Neural progenitor cell (in vitro differentiated cells): ENCODE measurements at regions not wholly inside any gene's neighbourhood (a gene's known extent, or its start where the extent isn't known, plus 50 kb on each side); places are given as distances from the start of the nearest gene placed in this dataset.

ENCODE experiments used
- DNase-seq: peaks from one replicate; pipeline ENCODE4 v3.0.0-alpha.2; 2016; ENCODE audit warnings: low spot score
- H2AFZ ChIP-seq: fragments of 200-600 bp; sonication (generic); replicated peaks from 2 replicates; pipeline ENCODE4 v1.6.1; 2016; ENCODE audit warnings: antibody characterized with exemption
- H3F3A ChIP-seq: fragments of 200-600 bp; sonication (generic); 2 replicates; pipeline ENCODE4 v1.6.1; 2016; ENCODE audit warnings: antibody characterized with exemption, low read depth
- H3K27ac ChIP-seq: fragments of 200-600 bp; sonication (generic); 2 replicates; pipeline ENCODE4 v1.5.1; 2016; ENCODE audit warnings: mild to moderate bottlenecking
- H3K27me3 ChIP-seq: fragments of 200-600 bp; sonication (generic); 2 replicates; pipeline ENCODE4 v1.6.1; 2016; ENCODE audit warnings: mild to moderate bottlenecking, moderate library complexity
- H3K36me3 ChIP-seq: fragments of 200-600 bp; sonication (generic); 2 replicates; pipeline ENCODE4 v1.5.1; 2016
- H3K4me1 ChIP-seq: fragments of 200-600 bp; sonication (generic); 2 replicates; pipeline ENCODE4 v1.6.1; 2016; ENCODE audit warnings: mixed run types
- H3K4me2 ChIP-seq: fragments of 200-600 bp; sonication (generic); 2 replicates; pipeline ENCODE4 v1.6.1; 2016
- H3K4me3 ChIP-seq: fragments of 200-600 bp; sonication (generic); 2 replicates; pipeline ENCODE4 v1.5.1; 2016
- H3K79me2 ChIP-seq: fragments of 200-600 bp; sonication (generic); 2 replicates; pipeline ENCODE4 v1.6.1; 2016; ENCODE audit warnings: low read depth
- H3K9ac ChIP-seq: fragments of 200-600 bp; sonication (generic); 2 replicates; pipeline ENCODE4 v1.6.1; 2016
- H3K9me3 ChIP-seq: fragments of 200-600 bp; sonication (generic); 2 replicates; pipeline ENCODE4 v1.5.1; 2016; ENCODE audit warnings: low read depth
- H4K20me1 ChIP-seq: fragments of 200-600 bp; sonication (generic); 2 replicates; pipeline ENCODE4 v1.6.1; 2016; ENCODE audit warnings: low read depth
- H3K27ac Mint-ChIP-seq: 3 replicates; pipeline ENCODE4 v1.8.0; 2021; ENCODE audit warnings: mixed read lengths
- H3K27me3 Mint-ChIP-seq: 2 replicates; pipeline ENCODE4 v1.8.0; 2022; ENCODE audit warnings: low read depth, mild to moderate bottlenecking, inconsistent platforms, moderate library complexity, mixed read lengths; ENCODE audit not compliant: insufficient read depth
- H3K36me3 Mint-ChIP-seq: 3 replicates; pipeline ENCODE4 v1.8.0; 2021; ENCODE audit warnings: mixed read lengths
- H3K4me1 Mint-ChIP-seq: 3 replicates; pipeline ENCODE4 v1.8.0; 2021; ENCODE audit warnings: mixed read lengths
- H3K4me3 Mint-ChIP-seq: 3 replicates; pipeline ENCODE4 v1.8.0; 2021; ENCODE audit warnings: mild to moderate bottlenecking, moderate library complexity, mixed read lengths
- H3K9me3 Mint-ChIP-seq: 3 replicates; pipeline ENCODE4 v1.8.0; 2020; ENCODE audit warnings: mixed read lengths
- CTCF ChIP-seq: fragments of 200-600 bp; sonication (generic); IDR thresholded peaks from 2 replicates; pipeline ENCODE4 v1.5.1; 2017; ENCODE audit warnings: antibody characterized with exemption, mild to moderate bottlenecking
- EZH2 ChIP-seq: fragments of 200-600 bp; sonication (generic); IDR thresholded peaks from 2 replicates; pipeline ENCODE4 v1.6.1; 2017; ENCODE audit warnings: antibody characterized with exemption, mild to moderate bottlenecking, moderate library complexity
- EZH2phosphoT487 ChIP-seq: fragments of 200-600 bp; sonication (generic); IDR thresholded peaks from 2 replicates; pipeline ENCODE4 v1.6.1; 2017; ENCODE audit warnings: antibody characterized with exemption

DNA sequence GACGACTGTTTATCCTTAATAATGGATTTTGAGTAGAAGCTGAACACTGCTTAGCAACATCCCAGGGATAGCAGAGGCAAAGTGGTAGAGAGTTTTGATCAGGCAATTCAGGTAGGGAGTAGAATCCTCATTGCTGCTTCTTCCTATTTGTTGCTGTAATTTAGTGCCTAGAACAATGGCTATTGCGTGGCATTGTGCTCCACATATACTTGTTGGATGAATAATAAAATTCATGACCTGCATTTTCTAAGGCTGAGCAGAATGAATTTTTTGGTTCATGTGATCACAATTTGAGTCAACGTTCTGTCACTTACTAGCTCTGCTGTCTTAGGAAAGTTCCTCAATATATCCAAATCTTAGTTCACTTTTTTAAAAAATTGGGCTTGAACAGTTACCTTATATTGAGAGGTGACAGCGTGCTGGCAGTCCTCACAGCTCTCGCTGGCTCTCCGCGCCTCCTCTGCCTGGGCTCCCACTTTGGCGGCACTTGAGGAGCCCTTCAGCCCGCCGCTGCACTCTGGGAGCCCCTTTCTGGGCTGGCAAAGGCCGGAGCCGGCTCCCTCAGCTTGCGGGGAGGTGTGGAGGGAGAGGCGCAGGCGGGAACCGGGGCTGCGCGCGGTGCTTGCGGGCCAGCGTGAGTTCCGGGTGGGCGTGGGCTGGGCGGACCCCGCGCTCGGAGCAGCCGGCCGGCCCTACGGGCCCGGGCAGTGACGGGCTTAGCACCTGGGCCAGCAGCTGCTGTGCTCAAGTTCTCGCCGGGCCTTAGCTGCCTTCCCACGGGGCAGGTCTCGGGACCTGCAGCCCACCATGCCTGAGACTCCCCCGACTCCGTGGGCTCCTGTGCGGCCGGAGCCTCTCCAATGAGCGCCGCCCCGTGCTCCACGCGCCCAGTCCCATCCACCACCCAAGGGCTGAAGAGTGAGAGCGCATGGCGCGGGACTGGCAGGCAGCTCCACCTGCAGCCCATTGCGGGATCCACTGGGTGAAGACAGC, 350.6 kb downstream of the ETS1 start:
- H3K27ac ChIP-seq, result no peak overlapping the region
- no peak overlapping the region for H3K4me3 ChIP-seq
- no peak overlapping the region for H2AFZ ChIP-seq
- no peaks in the 10 kb centered on the region for H3K9me3 ChIP-seq
- no peaks in the 10 kb centered on the region for H3K79me2 ChIP-seq
- Mint-ChIP-seq H3K4me1 (peaks cover 13% of the 10 kb centered on the region), H3K9me3 (peaks cover 2% of the 10 kb centered on the region), H3K27me3 (peaks cover 2% of the 10 kb centered on the region), H3K27ac (no peak overlapping the region), H3K36me3 (no peaks in the 10 kb centered on the region), H3K4me3 (no peak overlapping the region)
- H3K36me3 ChIP-seq, result no peaks in the 10 kb centered on the region
- peaks cover 6% of the 10 kb centered on the region for H3K4me1 ChIP-seq
- DNase-seq, result no peak
- H3K4me2 ChIP-seq, result no peak overlapping the region
- no peaks in the 10 kb centered on the region for H3F3A ChIP-seq
- no peak overlapping the region for H3K9ac ChIP-seq
- H3K27me3 ChIP-seq, result no peaks in the 10 kb centered on the region
- no peaks in the 10 kb centered on the region for H4K20me1 ChIP-seq
- TF ChIP-seq CTCF (no peak), EZH2 (no peak), EZH2phosphoT487 (no peak)

DNA sequence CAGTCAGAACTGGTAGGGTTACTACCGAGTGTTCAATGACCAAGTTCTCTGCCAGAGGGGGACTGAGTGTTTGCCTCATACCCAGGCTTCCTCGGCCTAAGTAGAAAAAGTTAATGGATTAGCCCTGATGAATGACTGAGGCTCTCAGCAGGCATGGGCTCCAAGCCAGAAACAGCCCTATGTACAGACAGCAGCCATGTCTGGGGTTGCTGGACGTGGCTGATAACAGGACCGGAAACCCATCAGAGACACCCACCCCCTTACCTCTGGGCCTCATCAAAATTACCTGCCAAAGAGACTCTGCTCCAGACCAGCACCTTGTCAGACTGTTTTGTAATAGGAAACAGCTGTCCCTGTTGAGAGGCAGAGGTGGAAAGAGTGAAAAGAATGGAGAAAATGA, 351.4 kb downstream of the ETS1 start:
- H4K20me1 ChIP-seq, result no peaks in the 10 kb centered on the region
- no peak overlapping the region for H3K9ac ChIP-seq
- Mint-ChIP-seq H3K9me3 (peaks cover 2% of the 10 kb centered on the region), H3K27me3 (peaks cover 2% of the 10 kb centered on the region), H3K4me1 (peaks cover 13% of the 10 kb centered on the region), H3K4me3 (no peak overlapping the region), H3K27ac (peak overlapping the region; percentile 42), H3K36me3 (no peaks in the 10 kb centered on the region)
- no peak overlapping the region for H2AFZ ChIP-seq
- no peak overlapping the region for H3K4me2 ChIP-seq
- H3K27me3 ChIP-seq, result no peaks in the 10 kb centered on the region
- H3F3A ChIP-seq, result no peaks in the 10 kb centered on the region
- no peaks in the 10 kb centered on the region for H3K36me3 ChIP-seq
- no peaks in the 10 kb centered on the region for H3K9me3 ChIP-seq
- no peak overlapping the region for H3K27ac ChIP-seq
- no peaks in the 10 kb centered on the region for H3K79me2 ChIP-seq
- DNase-seq, result no peak
- H3K4me1 ChIP-seq, result peaks cover 6% of the 10 kb centered on the region
- TF ChIP-seq CTCF (no peak), EZH2 (no peak), EZH2phosphoT487 (no peak)
- no peak overlapping the region for H3K4me3 ChIP-seq

DNA sequence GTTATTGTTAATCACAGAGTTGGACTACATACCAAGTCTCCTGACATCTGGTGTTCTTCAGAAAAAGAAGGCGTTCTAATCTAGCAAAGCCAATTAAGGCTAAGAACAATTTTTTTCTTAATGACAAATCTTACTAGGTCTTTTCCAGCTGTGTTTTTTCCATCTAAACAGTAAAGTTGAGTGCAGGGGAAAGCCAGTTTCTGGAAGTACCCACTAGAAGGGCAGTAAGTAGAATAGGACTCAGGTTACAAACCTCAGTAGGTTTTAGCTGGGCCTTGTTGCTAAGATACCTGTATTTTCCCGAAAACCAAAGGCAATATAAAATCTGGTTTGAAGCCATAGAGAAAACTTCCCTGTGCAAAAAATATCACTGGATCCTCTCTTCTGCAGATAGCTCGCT, 351.9 kb downstream of the ETS1 start:
- Mint-ChIP-seq H3K4me1 (peaks cover 13% of the 10 kb centered on the region), H3K9me3 (peaks cover 2% of the 10 kb centered on the region), H3K4me3 (no peak overlapping the region), H3K36me3 (no peaks in the 10 kb centered on the region), H3K27ac (no peak overlapping the region), H3K27me3 (no peaks in the 10 kb centered on the region)
- no peak overlapping the region for H3K4me3 ChIP-seq
- TF ChIP-seq CTCF, result no peak
- TF ChIP-seq EZH2phosphoT487, result no peak
- no peak for TF ChIP-seq EZH2
- H2AFZ ChIP-seq, result no peak overlapping the region
- no peaks in the 10 kb centered on the region for H3K9me3 ChIP-seq
- no peak for DNase-seq
- no peaks in the 10 kb centered on the region for H3K36me3 ChIP-seq
- no peaks in the 10 kb centered on the region for H3K27me3 ChIP-seq
- H4K20me1 ChIP-seq, result no peaks in the 10 kb centered on the region
- no peak overlapping the region for H3K4me2 ChIP-seq
- H3K79me2 ChIP-seq, result no peaks in the 10 kb centered on the region
- H3K9ac ChIP-seq, result no peak overlapping the region
- H3K4me1 ChIP-seq, result peaks cover 6% of the 10 kb centered on the region
- no peaks in the 10 kb centered on the region for H3F3A ChIP-seq
- H3K27ac ChIP-seq, result no peak overlapping the region
